Heart left ventricle (tissue), 13 donors: ENCODE measurements at regions not wholly inside any gene's neighbourhood (a gene's known extent, or its start where the extent isn't known, plus 50 kb on each side); places are given as distances from the start of the nearest gene placed in this dataset.
"Not testable (repeated sequence)": the region's sequence is repeated elsewhere in the genome, so short reads cannot be mapped to it uniquely, and the experiment has no call there.

Source experiments
- CTCF ChIP-seq, 12 donors: fragments of 200-600 bp; sonication (generic) in 4 of 12; IDR thresholded peaks; one replicate each; pipeline versions ENCODE4 v1.5.0 to v1.8.0; 2018 to 2022; ENCODE audit warnings: antibody characterized with exemption in 12 of 12, mild to moderate bottlenecking in 5 of 12
- POLR2A ChIP-seq, 2 donors: fragments of 450-650 bp; IDR thresholded peaks; one replicate each; pipeline ENCODE4 v1.6.1; 2017; ENCODE audit warnings: antibody characterized with exemption in 2 of 2, mild to moderate bottlenecking in 2 of 2, moderate library complexity in 2 of 2
- donor health status: ischemic (EF 13 %, LVEDD 7.1; RV severe dilation, severe dysfunction).
- donor health status: DM: no; HTN: yes; CAD: no.
- donor health status: DM: no; HTN: no; CAD: no.
- donor health status: ischemic (EF 25% LVEDD 6.9; RV normal size, moderate dysfunction).
- donor health status: ischemic (EF 25% LVEDD 5.7; RV mildly dilated, moderate dysfunction).
- donor health status: ischemic (EF 35%, LVEDD 5.7; RV mildly dilated, moderate dysfunction).
- donor health status: nonischemic (EF 11% LVEDD 7.7; RV severe dilation, severe dysfunction).
- donor health status: DM: yes; HTN: yes; CAD: no.
- donor health status: PGD.
- donor health status: ischemic (EF 29% LVEDD 5.4; RV normal size, mild dysfunction).
- donor health status: nonischemic (EF 23%, LVEDD 6.1; RV moderate dilation, normal function).

GRCh38 chr21:9807675-9808074, 713.7 kb upstream of the TPTE start:
- TF ChIP-seq CTCF, POLR2A (IDR thresholded peaks at IDR 0.05): not testable (repeated sequence)
